ENCODE measurements at regions not wholly inside any gene's neighbourhood (a gene's known extent, or its start where the extent isn't known, plus 50 kb on each side); places are given as distances from the start of the nearest gene placed in this dataset.

DNA sequence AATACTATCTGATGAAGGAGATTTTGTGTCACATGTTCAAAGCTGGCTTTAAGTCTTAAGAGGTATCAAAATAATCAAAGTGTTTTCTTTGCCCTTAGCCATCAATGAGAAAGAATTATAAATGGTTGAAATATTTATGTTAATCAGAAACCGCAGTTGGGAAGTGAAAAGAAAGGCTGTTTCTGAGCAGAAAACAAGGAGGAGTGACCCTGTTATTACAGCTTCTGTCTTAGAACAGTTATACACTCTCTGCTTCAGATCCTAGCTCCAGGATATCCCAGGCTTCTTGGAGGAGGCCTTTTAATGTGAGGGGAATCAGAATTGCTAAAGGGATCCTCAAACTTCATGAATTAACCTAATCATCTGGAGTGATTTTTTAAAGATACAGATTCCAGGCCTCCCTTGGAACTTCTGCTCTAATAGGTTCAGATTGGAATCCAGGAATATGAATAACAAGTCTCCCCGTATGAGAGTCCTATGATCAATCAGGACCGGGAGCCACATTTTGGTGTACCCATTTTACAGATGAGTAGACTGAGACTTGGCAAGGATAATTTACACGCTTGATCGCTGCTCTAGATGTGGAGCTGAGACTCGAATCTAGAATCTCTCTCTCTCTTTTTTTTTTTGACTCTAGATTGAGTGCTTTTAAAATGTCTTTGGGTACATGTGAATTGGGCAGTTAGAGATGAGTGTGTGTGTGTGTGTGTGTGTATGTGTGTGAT is 50.8 kb upstream of the JAG1 start:
- Histone ChIP-seq H3K27ac (no peak overlapping the region), H3K27me3 (no peaks in the 10 kb centered on the region), H3K36me3 (no peaks in the 10 kb centered on the region), H3K4me3 (no peak overlapping the region), H3K4me1 (no peaks in the 10 kb centered on the region), H3K9me3 (no peaks in the 10 kb centered on the region)
- TF ChIP-seq, protein P1, sequence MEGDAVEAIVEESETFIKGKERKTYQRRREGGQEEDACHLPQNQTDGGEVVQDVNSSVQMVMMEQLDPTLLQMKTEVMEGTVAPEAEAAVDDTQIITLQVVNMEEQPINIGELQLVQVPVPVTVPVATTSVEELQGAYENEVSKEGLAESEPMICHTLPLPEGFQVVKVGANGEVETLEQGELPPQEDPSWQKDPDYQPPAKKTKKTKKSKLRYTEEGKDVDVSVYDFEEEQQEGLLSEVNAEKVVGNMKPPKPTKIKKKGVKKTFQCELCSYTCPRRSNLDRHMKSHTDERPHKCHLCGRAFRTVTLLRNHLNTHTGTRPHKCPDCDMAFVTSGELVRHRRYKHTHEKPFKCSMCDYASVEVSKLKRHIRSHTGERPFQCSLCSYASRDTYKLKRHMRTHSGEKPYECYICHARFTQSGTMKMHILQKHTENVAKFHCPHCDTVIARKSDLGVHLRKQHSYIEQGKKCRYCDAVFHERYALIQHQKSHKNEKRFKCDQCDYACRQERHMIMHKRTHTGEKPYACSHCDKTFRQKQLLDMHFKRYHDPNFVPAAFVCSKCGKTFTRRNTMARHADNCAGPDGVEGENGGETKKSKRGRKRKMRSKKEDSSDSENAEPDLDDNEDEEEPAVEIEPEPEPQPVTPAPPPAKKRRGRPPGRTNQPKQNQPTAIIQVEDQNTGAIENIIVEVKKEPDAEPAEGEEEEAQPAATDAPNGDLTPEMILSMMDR (IDR thresholded peaks at IDR 0.05) = no peak
- no peak for TF ChIP-seq POLR2A (IDR thresholded peaks at IDR 0.05)
- DNase-seq = no peak

DNA sequence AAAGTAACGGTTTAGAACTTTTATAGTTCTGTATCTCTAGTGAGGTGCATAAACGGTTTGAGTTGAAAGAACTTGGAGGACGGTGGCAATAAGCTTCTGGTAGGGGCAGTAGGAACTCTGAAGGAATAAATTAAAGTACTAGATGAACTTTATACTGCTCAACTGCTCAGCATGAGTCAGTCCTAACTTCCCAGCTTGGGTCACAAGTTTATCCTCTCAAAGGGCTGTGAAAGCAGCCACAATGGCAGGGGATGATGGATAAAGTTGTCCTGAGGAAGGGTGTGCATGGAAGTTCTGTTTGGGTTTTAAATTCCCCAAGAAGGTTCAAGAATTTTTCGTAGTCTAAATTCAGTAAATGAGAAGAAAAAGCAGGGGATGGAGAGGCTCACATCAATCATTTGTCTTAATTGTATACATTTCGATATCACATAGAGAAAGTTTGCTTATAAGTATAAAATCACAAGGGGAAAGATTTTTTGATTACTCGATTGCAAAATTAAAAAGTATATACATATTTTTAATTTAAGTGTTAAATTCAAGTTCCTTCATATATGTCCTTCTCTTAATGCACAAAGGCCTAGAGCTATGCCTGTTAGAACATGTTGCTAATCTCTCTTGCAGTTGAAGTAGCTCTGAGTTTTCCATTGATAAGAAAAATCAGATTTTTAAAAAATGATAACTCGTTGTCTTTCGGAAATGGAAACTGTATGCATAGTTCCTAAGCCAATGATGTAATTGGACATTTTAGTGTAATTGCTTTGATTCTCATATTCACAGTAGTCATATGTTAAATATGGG is 55.3 kb upstream of the JAG1 start:
- TF ChIP-seq POLR2A (IDR thresholded peaks at IDR 0.05) = no peak
- TF ChIP-seq, protein P1 (IDR thresholded peaks at IDR 0.05) = no peak
- DNase-seq = peak in 1 of 3 donors; percentile 50

DNA sequence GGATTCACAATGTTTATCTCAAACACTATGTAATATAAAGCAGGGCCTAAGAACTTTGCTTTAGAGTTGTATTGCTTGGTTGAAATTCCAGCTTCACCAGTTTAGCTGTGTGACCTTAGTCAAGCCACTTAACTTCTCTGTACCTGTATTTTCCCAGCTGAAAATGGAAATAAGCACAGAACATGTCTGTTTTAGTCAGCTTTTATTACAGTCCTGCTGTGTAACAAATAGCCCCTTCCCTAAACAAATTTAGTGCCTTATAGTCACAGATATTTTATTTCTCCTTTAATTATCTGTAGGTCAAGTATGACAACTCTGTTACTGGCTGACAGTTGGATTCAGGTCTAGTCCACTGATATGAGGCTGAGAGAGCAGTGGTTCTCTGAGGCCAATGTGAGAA is 56.0 kb upstream of the JAG1 start:
- no peak overlapping the region for H3K27ac ChIP-seq
- no peak overlapping the region for H3K4me3 ChIP-seq
- H3K4me1 ChIP-seq = no peaks in the 10 kb centered on the region
- DNase-seq = no peak
- H3K27me3 ChIP-seq = no peaks in the 10 kb centered on the region
- no peaks in the 10 kb centered on the region for H3K36me3 ChIP-seq
- TF ChIP-seq, protein P1 (IDR thresholded peaks at IDR 0.05) = no peak
- TF ChIP-seq POLR2A (IDR thresholded peaks at IDR 0.05) = no peak
- H3K9me3 ChIP-seq = no peaks in the 10 kb centered on the region

More for the DNA sequence above, 55.3 kb upstream of the JAG1 start:
- no peak overlapping the region for H3K4me3 ChIP-seq
- no peak overlapping the region for H3K27ac ChIP-seq
- no peaks in the 10 kb centered on the region for H3K36me3 ChIP-seq
- no peaks in the 10 kb centered on the region for H3K9me3 ChIP-seq
- no peaks in the 10 kb centered on the region for H3K27me3 ChIP-seq
- no peaks in the 10 kb centered on the region for H3K4me1 ChIP-seq

DNA sequence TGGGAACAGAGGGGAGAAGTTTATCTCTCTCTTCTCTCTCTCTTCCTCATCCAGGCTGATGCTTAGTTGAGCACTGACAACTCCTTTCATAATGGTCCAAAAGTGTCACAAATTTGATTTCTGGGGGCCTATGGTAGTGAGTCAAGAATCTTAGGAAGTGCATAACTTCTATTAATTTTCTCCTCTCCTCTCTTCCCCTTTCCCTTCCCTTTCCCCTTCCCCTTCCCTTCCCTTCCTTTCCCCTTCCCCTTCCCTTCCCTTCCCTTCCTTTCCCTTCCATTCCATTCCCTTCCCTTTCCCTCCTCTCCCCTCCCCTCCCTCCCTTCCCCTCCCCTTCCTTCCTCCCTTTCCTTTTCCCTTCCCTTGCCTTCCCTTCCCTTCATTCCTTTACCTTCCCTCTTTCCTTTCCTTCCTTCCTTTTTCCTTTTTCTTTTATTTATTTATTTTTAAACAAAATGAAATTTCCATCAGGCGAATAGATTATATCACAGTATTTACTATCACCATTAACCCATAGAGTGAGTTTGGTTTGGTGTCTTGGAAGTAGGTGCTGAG is 56.9 kb upstream of the JAG1 start:
- Histone ChIP-seq H3K4me3 (no peak overlapping the region), H3K9me3 (no peaks in the 10 kb centered on the region), H3K27ac (no peak overlapping the region), H3K27me3 (no peaks in the 10 kb centered on the region), H3K4me1 (no peaks in the 10 kb centered on the region), H3K36me3 (no peaks in the 10 kb centered on the region)
- DNase-seq = no peak
- TF ChIP-seq, protein P1 (IDR thresholded peaks at IDR 0.05) = no peak
- TF ChIP-seq POLR2A (IDR thresholded peaks at IDR 0.05) = no peak

DNA sequence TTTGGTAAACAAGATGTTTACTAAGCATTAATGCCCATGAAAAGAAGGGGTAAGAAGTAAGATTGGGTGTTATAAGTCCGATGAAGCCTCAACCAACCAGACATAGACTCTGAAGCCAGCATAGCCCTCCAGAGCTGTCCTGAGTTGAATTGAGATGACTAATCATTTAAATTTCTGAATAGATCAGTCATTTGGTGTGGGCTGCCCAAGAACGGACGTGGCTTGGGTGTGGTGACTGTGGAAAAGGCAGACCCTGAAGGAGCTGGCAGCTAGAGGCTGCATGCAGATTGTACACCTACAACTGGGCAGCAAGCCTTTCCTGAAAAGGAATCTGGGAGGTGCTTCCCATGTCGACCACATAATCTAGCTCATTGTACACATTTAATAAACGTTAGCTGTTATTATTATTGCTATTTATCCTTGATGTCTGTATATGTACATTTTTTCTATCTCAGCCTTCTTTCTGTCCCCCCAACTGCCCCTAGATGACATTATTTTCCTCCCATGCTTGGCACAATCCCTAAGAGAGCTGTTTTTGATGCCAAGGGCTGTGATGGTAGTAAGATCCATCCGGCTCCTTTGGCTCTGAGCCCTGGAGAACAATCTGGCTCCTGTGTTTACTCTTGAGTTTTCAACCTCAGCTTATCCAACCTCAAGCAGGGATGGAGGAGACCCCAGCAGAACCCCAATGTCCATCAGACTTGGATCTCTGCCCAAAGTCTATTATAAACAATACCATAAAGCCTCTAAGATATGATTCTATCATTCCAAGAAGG is 57.6 kb upstream of the JAG1 start:
- Histone ChIP-seq H3K27me3 (no peaks in the 10 kb centered on the region), H3K27ac (no peak overlapping the region), H3K9me3 (no peaks in the 10 kb centered on the region), H3K4me3 (no peak overlapping the region), H3K36me3 (no peaks in the 10 kb centered on the region), H3K4me1 (no peaks in the 10 kb centered on the region)
- TF ChIP-seq POLR2A (IDR thresholded peaks at IDR 0.05) = no peak
- no peak for DNase-seq

Measured in Peyer's patch (tissue), 4 donors.